HG02759 (cell line): ENCODE measurements at regions not wholly inside any gene's neighbourhood (a gene's known extent, or its start where the extent isn't known, plus 50 kb on each side); places are given as distances from the start of the nearest gene placed in this dataset.

Source experiments
- ATAC-seq: cut with Tn5 transposase; IDR thresholded peaks from one replicate; pipeline ENCODE4 v1.9.1; 2021; ENCODE audit warnings: mild to moderate bottlenecking, moderate library complexity; ENCODE audit not compliant: unreplicated experiment

GRCh38 chr16:73888840-73889490, 407.6 kb upstream of the PSMD7 start:
- ATAC-seq: no peak

- no peak for ATAC-seq
These were observed 408.7 kb upstream of the PSMD7 start for GRCh38 chr16:73887911-73888310.

GRCh38 chr16:73886426-73886825, 410.2 kb upstream of the PSMD7 start:
- no peak for ATAC-seq

GRCh38 chr16:73885319-73885718, 411.3 kb upstream of the PSMD7 start:
- no peak for ATAC-seq

GRCh38 chr16:73883841-73884240, 412.8 kb upstream of the PSMD7 start:
- no peak for ATAC-seq

- no peak for ATAC-seq
These were observed 413.5 kb upstream of the PSMD7 start for GRCh38 chr16:73883126-73883525.

GRCh38 chr16:73882651-73883050, 414.0 kb upstream of the PSMD7 start:
- no peak for ATAC-seq

GRCh38 chr16:73882033-73882432, 414.6 kb upstream of the PSMD7 start:
- no peak for ATAC-seq

GRCh38 chr16:73879621-73880020, 417.0 kb upstream of the PSMD7 start:
- no peak for ATAC-seq

- no peak for ATAC-seq
These were observed 418.0 kb upstream of the PSMD7 start for GRCh38 chr16:73878611-73879010.

GRCh38 chr16:73877150-73877549, 419.5 kb upstream of the PSMD7 start:
- no peak for ATAC-seq

GRCh38 chr16:73875996-73876690, 420.5 kb upstream of the PSMD7 start:
- no peak for ATAC-seq

GRCh38 chr16:73874324-73874723, 422.3 kb upstream of the PSMD7 start:
- no peak for ATAC-seq

- ATAC-seq: no peak
These were observed 423.0 kb upstream of the PSMD7 start for GRCh38 chr16:73873643-73874042.

GRCh38 chr16:73872856-73873255, 423.8 kb upstream of the PSMD7 start:
- no peak for ATAC-seq

- ATAC-seq: no peak
These were observed 425.4 kb upstream of the PSMD7 start for GRCh38 chr16:73871088-73871733.

- no peak for ATAC-seq
These were observed 427.5 kb upstream of the PSMD7 start for GRCh38 chr16:73869126-73869525.

- no peak for ATAC-seq
These were observed 431.7 kb upstream of the PSMD7 start for GRCh38 chr16:73864868-73865267.

- ATAC-seq: no peak
These were observed 438.3 kb upstream of the PSMD7 start for GRCh38 chr16:73858326-73858725.

GRCh38 chr16:73853968-73854367, 442.6 kb upstream of the PSMD7 start:
- ATAC-seq: no peak

GRCh38 chr16:73852561-73852960, 444.1 kb upstream of the PSMD7 start:
- ATAC-seq: no peak

GRCh38 chr16:73848993-73849392, 447.6 kb upstream of the PSMD7 start:
- ATAC-seq: no peak
